IPS DF 6.9 (cell line): ENCODE measurements at regions not wholly inside any gene's neighbourhood (a gene's known extent, or its start where the extent isn't known, plus 50 kb on each side); places are given as distances from the start of the nearest gene placed in this dataset.

Source experiments
- DNase-seq: peaks from one replicate; pipeline ENCODE4 v3.0.0-alpha.2; 2013; ENCODE audit warnings: low read depth, low spot score
- H3K27ac ChIP-seq: one replicate; pipeline ENCODE4 v1.5.1; 2013; ENCODE audit warnings: low read length, control low read depth
- H3K27me3 ChIP-seq: 2 replicates; pipeline ENCODE4 v1.6.1; 2013; ENCODE audit warnings: mild to moderate bottlenecking, low read length; ENCODE audit not compliant: control insufficient read depth, insufficient read depth
- H3K36me3 ChIP-seq: 2 replicates; pipeline ENCODE4 v1.6.1; 2013; ENCODE audit warnings: low read length; ENCODE audit not compliant: control insufficient read depth, insufficient read depth
- H3K4me1 ChIP-seq: 2 replicates; pipeline ENCODE4 v1.6.1; 2013; ENCODE audit warnings: low read length; ENCODE audit not compliant: control insufficient read depth, insufficient read depth
- H3K4me3 ChIP-seq: 2 replicates; pipeline ENCODE4 v1.5.1; 2013; ENCODE audit warnings: mild to moderate bottlenecking, low read length
- H3K9me3 ChIP-seq: 2 replicates; pipeline ENCODE4 v1.6.1; 2013; ENCODE audit warnings: low read length, inconsistent platforms; ENCODE audit not compliant: control insufficient read depth, insufficient read depth
- WGBS: extraction: QIAGEN DNeasy Blood & Tissue Kit; methylation state at CpG from one replicate; pipeline ENCODE4 v1.1.7; 2013; ENCODE audit warnings: mixed read lengths, missing lambda C conversion rate; ENCODE audit not compliant: insufficient read length, insufficient coverage; 5-methylcytosine and 5-hydroxymethylcytosine counted together

GRCh38 chr3:188046561-188047211 is 107.3 kb upstream of the LPP start:
- whole genome bisulfite sequencing: no CpG with 5 or more reads among the region's 2 CpGs
- H3K27ac ChIP-seq: no peak overlapping the region
- H3K9me3 ChIP-seq: no peaks in the 10 kb centered on the region
- H3K36me3 ChIP-seq: no peaks in the 10 kb centered on the region
- DNase-seq: no peak
- no peaks in the 10 kb centered on the region for H3K27me3 ChIP-seq
- no peak overlapping the region for H3K4me3 ChIP-seq
- no peaks in the 10 kb centered on the region for H3K4me1 ChIP-seq

GRCh38 chr3:188047536-188047935 is 106.4 kb upstream of the LPP start:
- DNase-seq: no peak
- Histone ChIP-seq H3K4me1 (peaks cover 1% of the 10 kb centered on the region; the same call in 1 of the 2 replicates), H3K9me3 (no peaks in the 10 kb centered on the region), H3K4me3 (no peak overlapping the region), H3K27ac (no peak overlapping the region), H3K27me3 (no peaks in the 10 kb centered on the region), H3K36me3 (no peaks in the 10 kb centered on the region)
- no CpG with 5 or more reads among the region's 1 CpG for WGBS

GRCh38 chr3:188049606-188050530 is 104.1 kb upstream of the LPP start:
- no peaks in the 10 kb centered on the region for H3K9me3 ChIP-seq
- H3K36me3 ChIP-seq: no peaks in the 10 kb centered on the region
- WGBS: no CpG with 5 or more reads among the region's 10 CpGs
- no peak overlapping the region for H3K27ac ChIP-seq
- H3K4me1 ChIP-seq: peaks cover 4% of the 10 kb centered on the region; the same call in 1 of the 2 replicates
- DNase-seq: no peak
- no peak overlapping the region for H3K4me3 ChIP-seq
- no peaks in the 10 kb centered on the region for H3K27me3 ChIP-seq

GRCh38 chr3:188051801-188052168 is 102.2 kb upstream of the LPP start:
- peaks cover 4% of the 10 kb centered on the region; the same call in 1 of the 2 replicates for H3K4me1 ChIP-seq
- H3K27me3 ChIP-seq: no peaks in the 10 kb centered on the region
- DNase-seq: no peak
- H3K4me3 ChIP-seq: no peak overlapping the region
- no peaks in the 10 kb centered on the region for H3K36me3 ChIP-seq
- no CpG with 5 or more reads among the region's 8 CpGs for WGBS
- H3K9me3 ChIP-seq: no peaks in the 10 kb centered on the region
- no peak overlapping the region for H3K27ac ChIP-seq

- H3K4me3 ChIP-seq: no peak overlapping the region
- no CpG with 5 or more reads among the region's 17 CpGs for WGBS
- H3K27ac ChIP-seq: no peak overlapping the region
- no peaks in the 10 kb centered on the region for H3K27me3 ChIP-seq
- no peaks in the 10 kb centered on the region for H3K9me3 ChIP-seq
- H3K4me1 ChIP-seq: peaks cover 4% of the 10 kb centered on the region; the same call in 1 of the 2 replicates
- DNase-seq: no peak
- no peaks in the 10 kb centered on the region for H3K36me3 ChIP-seq
Measured at GRCh38 chr3:188052169-188053035, 101.6 kb upstream of the LPP start.

GRCh38 chr3:188053036-188053340 is 101.0 kb upstream of the LPP start:
- H3K27ac ChIP-seq: no peak overlapping the region

GRCh38 chr3:188053710-188054380 is 100.1 kb upstream of the LPP start:
- WGBS: no CpG with 5 or more reads among the region's 10 CpGs
- H3K4me1 ChIP-seq: peaks cover 4% of the 10 kb centered on the region; the same call in 1 of the 2 replicates
- no peak for DNase-seq

More at GRCh38 chr3:188053036-188053340, 101.0 kb upstream of the LPP start:
- no peaks in the 10 kb centered on the region for H3K27me3 ChIP-seq
- H3K36me3 ChIP-seq: no peaks in the 10 kb centered on the region
- peaks cover 4% of the 10 kb centered on the region; the same call in 1 of the 2 replicates for H3K4me1 ChIP-seq
- DNase-seq: no peak
- no peaks in the 10 kb centered on the region for H3K9me3 ChIP-seq
- H3K4me3 ChIP-seq: no peak overlapping the region
- no CpG with 5 or more reads among the region's 1 CpG for WGBS

GRCh38 chr3:188054541-188054940 is 99.4 kb upstream of the LPP start:
- no peak overlapping the region for H3K4me3 ChIP-seq
- WGBS: no CpG with 5 or more reads among the region's 4 CpGs
- no peaks in the 10 kb centered on the region for H3K27me3 ChIP-seq
- no peaks in the 10 kb centered on the region for H3K9me3 ChIP-seq
- no peak for DNase-seq
- no peak overlapping the region for H3K27ac ChIP-seq
- H3K36me3 ChIP-seq: no peaks in the 10 kb centered on the region
- peaks cover 4% of the 10 kb centered on the region; the same call in 1 of the 2 replicates for H3K4me1 ChIP-seq

More at GRCh38 chr3:188053710-188054380, 100.1 kb upstream of the LPP start:
- Histone ChIP-seq H3K27me3 (no peaks in the 10 kb centered on the region), H3K4me3 (no peak overlapping the region), H3K9me3 (no peaks in the 10 kb centered on the region), H3K27ac (no peak overlapping the region), H3K36me3 (no peaks in the 10 kb centered on the region)

GRCh38 chr3:188055388-188055787 is 98.6 kb upstream of the LPP start:
- Histone ChIP-seq H3K27me3 (no peaks in the 10 kb centered on the region), H3K36me3 (no peaks in the 10 kb centered on the region), H3K27ac (no peak overlapping the region), H3K4me3 (no peak overlapping the region), H3K4me1 (peaks cover 4% of the 10 kb centered on the region; the same call in 1 of the 2 replicates), H3K9me3 (no peaks in the 10 kb centered on the region)
- no peak for DNase-seq
- WGBS: no CpG with 5 or more reads among the region's 6 CpGs
